Tibial nerve (tissue), 4 donors: ENCODE measurements at regions not wholly inside any gene's neighbourhood (a gene's known extent, or its start where the extent isn't known, plus 50 kb on each side); places are given as distances from the start of the nearest gene placed in this dataset.

ENCODE experiments used
- CTCF ChIP-seq, 5 experiments: fragments of 200-600 bp in 3 of 5; fragments of 450-650 bp in 2 of 5; sonication (generic) in 3 of 5; IDR thresholded peaks; one replicate each; pipeline ENCODE4 v1.5.1; 2016 to 2019; ENCODE audit warnings: antibody characterized with exemption in 5 of 5, mild to moderate bottlenecking in 3 of 5, moderate library complexity in 2 of 5
- EP300 ChIP-seq, 2 donors: sonication (generic); formaldehyde crosslinking; IDR thresholded peaks; one replicate each; pipeline ENCODE4 v1.6.1; 2017; ENCODE audit warnings: antibody characterized with exemption in 2 of 2, mild to moderate bottlenecking in 1 of 2
- POLR2A ChIP-seq, 2 donors: fragments of 450-650 bp; IDR thresholded peaks; one replicate each; pipeline ENCODE4 v1.6.1; 2017; ENCODE audit warnings: antibody characterized with exemption in 2 of 2, mild to moderate bottlenecking in 2 of 2, moderate library complexity in 2 of 2

- TF ChIP-seq CTCF (IDR thresholded peaks at IDR 0.05), result no peak
- TF ChIP-seq POLR2A (IDR thresholded peaks at IDR 0.05), result no peak
- TF ChIP-seq EP300 (IDR thresholded peaks at IDR 0.05), result no peak
Observed at GRCh38 chr6:100944644-100945043, 63.5 kb upstream of the ASCC3 start.
